DND-41 (cell line): ENCODE measurements at regions not wholly inside any gene's neighbourhood (a gene's known extent, or its start where the extent isn't known, plus 50 kb on each side); places are given as distances from the start of the nearest gene placed in this dataset.

Experiments used
- CTCF ChIP-seq: IDR thresholded peaks from 2 replicates; pipeline ENCODE4 v1.5.1; 2012; ENCODE audit warnings: borderline replicate concordance, low read length, moderate library complexity, mild to moderate bottlenecking; ENCODE audit not compliant: poor library complexity, severe bottlenecking; ENCODE audit errors: extremely low read depth
- EZH2 ChIP-seq: IDR thresholded peaks from 3 replicates; pipeline ENCODE4 v1.6.1; 2012; ENCODE audit warnings: borderline replicate concordance, low read depth, mild to moderate bottlenecking, moderate library complexity, low read length, inconsistent platforms; ENCODE audit not compliant: severe bottlenecking

GRCh38 chr7:145876376-145876775 is 240.2 kb upstream of the CNTNAP2 start:
- TF ChIP-seq EZH2 = no peak
- no peak for TF ChIP-seq CTCF
